Inferior parietal cortex (tissue), 1 donor: ENCODE measurements at regions not wholly inside any gene's neighbourhood (a gene's known extent, or its start where the extent isn't known, plus 50 kb on each side); places are given as distances from the start of the nearest gene placed in this dataset.

Experiments used
- DNase-seq: peaks from one replicate; pipeline ENCODE4 v3.0.0-alpha.2; 2016; ENCODE audit errors: extremely low spot score

- DNase-seq = no peak
Observed at GRCh38 chr1:116262207-116262994, 110.6 kb upstream of the ATP1A1 start.

DNA sequence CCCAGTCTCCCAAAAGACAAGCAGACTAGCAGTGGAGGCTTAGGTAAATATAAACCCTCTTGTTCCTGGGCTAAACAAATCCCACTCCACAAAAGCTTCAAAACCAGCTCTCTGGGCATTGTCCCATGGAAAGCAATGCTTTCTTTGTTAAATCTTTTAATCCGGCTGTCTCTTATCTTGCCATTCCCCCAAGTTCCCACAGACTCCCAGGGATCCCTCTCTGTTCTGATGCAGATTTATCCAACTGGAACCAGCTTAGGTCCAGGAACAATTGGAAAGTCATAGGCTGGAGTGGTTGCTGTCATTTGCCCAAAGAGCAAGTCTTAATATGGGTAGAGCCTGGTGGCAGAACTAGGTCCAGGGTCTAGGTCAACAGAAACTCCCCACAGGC is 110.1 kb upstream of the ATP1A1 start:
- no peak for DNase-seq

DNA sequence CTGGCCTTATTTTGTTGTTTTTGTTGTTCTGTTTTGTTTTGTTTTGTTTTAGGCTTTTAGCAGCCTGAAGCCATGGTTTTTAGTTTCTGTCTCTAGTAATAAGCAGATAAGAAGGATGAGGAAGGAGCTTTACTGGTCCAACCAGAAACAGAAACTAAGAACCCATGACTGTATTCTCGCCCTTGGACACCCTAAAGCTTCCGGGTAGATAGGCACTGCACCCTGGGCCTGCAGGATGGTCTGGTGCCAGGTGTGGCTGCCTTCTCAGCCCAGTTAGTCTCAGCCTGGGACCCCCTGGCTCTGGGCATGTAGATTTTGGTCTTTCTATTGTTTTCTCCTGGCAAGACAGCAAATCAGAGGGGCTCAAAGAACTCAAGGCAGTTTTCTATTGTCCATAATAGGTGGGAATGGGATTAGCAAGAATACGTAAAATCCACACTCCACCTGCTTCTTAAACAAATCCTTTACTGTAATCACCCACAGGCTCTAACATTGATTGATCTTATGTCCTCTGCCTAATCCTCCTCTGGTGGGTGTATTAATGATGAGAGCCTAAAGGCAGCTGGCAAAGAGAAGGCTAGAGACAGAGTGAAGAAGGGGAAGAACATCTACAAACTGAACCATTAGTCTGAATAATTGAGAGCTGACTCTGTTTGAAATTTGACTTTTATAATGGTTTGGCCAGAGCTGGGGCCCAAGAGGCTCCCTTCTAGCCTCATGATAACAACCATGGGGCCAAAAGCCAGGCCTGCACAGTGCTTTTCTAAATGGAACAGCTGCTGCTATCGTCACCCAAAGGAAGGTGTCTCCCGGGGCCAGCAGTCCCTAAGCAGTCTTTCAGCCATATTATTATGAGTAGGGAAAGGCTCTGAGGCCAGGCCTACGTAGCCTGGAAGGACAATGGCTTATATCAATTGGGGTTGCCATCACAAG is 106.8 kb upstream of the ATP1A1 start:
- DNase-seq = no peak

- DNase-seq = no peak
Observed at GRCh38 chr1:116266864-116267212, 106.2 kb upstream of the ATP1A1 start.

DNA sequence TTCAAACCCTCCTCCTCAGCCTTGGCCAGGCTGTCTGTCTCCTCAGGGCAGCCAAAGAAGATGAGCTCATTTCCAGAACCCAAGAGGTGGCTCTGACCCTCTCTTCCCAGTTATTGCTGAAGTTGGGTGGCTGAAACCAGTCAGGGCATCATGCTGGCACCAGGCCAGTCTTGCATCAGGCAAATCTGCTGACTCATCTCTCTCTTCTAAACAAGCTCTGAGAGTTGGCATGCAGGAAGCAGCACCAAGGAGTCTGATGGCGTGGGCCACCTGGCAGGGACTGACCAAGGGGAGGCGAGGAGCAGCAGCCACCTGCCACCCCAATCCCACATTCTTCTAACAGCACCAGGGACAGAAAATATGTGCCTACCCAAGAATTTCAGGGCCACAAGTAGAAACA is 104.8 kb upstream of the ATP1A1 start:
- peak; percentile 39 for DNase-seq

GRCh38 chr1:116270316-116271057 is 102.6 kb upstream of the ATP1A1 start:
- DNase-seq = no peak

DNA sequence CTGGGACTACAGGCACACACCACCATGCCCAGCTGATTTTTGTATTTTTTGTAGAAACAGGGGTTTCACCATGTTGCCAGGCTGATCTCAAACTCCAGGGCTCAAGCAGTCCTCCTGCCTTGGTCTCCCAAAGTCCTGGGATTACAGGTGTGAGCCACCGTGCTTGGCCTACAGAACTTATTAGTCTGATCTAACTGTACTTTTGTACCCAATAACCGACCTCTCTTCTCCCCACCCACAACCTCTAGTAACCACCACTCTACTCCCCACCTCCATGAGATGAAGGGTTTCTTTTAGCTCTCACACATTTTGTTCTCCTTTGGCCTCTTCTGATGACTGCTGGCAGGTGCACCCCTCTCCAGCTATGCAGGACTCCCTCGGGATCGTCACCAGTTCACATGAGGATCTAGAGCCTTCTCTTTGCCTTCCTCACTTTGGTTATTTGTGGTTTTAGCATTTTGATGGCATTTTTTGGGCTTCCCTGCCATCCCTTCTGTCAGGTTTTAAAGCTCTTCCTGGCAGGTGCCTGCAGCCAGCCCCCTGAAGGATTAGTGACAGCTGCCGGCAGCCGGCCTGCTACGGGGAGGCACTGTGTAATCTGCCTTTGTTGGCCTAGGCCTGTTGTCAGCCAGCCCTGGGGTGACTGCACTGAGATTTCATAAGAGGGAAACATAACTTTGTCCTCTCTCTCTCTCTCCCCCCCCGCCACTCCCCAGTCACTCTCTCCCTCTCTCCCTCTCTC is 99.8 kb upstream of the ATP1A1 start:
- no peak for DNase-seq

DNA sequence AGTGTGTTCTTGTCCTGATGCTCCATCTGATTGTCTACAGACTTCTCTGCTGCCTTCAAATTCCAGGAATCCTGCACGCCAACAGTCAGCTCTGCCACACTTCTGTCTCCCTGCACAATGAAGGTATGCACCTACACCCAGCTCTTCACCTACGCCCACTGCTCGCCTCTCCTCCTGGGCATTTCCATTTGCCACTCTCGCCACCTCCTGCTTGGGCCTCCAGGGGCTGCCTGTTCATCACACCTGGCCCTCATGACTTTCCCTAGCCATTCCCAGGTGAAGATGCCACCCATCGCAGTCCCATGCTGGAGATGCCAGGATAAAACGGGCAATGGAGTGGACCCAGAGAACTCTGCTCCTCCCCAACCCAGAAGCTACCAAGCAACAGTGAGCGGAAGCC is 96.5 kb upstream of the ATP1A1 start:
- DNase-seq = no peak

GRCh38 chr1:116277840-116278540 is 95.1 kb upstream of the ATP1A1 start:
- no peak for DNase-seq

DNA sequence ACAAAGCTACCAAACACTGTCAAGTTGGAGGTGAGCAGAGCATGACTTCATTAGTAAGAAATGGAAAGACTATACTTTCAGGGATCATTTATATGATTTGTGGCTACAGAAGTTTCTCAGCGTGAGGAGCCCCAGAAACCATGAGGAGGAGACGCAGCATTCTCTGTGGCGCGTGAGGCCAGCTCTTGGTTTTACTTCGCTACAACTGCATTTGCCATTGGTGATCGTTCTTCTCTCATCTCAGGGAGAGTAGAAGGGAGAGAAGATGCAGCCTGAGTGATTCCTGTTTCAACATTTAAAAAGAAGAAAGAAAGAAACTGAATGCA is 94.5 kb upstream of the ATP1A1 start:
- no peak for DNase-seq

GRCh38 chr1:116279715-116280114 is 93.3 kb upstream of the ATP1A1 start:
- no peak for DNase-seq

GRCh38 chr1:116284819-116285390 is 88.1 kb upstream of the ATP1A1 start:
- no peak for DNase-seq

GRCh38 chr1:116286541-116286971 is 86.5 kb upstream of the ATP1A1 start:
- no peak for DNase-seq

- DNase-seq = no peak
Observed at GRCh38 chr1:116287341-116288200, 85.5 kb upstream of the ATP1A1 start.

- no peak for DNase-seq
Observed at GRCh38 chr1:116288201-116288598, 84.8 kb upstream of the ATP1A1 start.

DNA sequence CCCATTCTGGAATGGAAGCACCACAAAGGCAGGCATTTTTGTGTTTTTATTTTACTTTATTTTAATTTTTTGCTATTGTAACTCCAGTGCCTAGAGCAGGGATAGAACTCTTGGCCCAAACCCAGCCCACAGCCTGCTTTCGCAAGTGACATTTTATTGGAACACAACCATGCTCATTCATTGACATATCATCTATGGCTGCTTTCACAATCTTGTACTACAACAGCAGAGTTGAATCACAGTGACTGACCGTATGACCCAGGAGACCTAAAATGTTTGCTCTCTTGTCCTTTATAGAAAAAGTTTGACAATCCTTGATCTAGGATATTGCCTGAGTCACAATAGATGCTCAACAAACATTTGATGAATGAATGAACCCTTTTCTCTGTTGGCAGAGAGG is 83.9 kb upstream of the ATP1A1 start:
- no peak for DNase-seq

- DNase-seq = no peak
Observed at GRCh38 chr1:116290085-116290705, 82.8 kb upstream of the ATP1A1 start.

DNA sequence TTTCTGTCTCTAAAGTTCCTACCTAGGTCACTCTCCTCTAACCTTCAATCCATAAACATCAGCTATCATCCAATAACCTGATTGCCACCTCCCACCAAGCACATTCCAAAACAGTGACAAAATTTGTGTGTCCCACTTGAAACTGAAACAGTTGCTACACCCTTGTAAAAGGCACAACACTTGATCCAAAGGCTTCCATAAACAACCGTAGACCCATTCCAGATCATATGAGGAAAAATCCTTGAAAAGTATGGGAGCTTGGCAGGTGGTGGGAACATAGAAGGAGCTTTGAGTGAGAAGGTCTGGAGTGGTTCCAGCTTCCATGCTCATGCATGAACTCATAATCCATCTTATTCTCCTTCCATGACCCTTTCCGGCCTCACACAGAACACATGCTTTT is 82.0 kb upstream of the ATP1A1 start:
- no peak for DNase-seq
